ENCODE measurements at regions not wholly inside any gene's neighbourhood (a gene's known extent, or its start where the extent isn't known, plus 50 kb on each side); places are given as distances from the start of the nearest gene placed in this dataset.

DNA sequence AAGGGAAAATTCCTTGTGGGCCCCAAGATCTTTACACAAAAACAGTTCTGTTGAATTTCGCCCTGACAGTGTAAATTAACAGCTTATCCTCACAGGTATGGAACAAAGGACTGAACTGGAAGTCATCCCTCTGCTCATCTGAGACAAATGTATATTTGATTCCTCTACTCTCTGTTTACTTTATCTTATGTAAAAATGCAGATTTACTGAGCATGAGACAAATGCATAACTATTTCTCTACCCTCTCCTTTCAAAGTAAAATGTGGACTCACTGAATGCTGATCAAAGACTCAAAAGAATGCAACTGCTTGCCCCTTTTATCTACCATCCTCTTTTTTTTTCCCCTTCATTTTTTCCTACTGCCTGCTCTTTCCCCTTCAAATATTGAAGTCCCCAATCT lies 98.6 kb upstream of the CRBN start:
- Mint-ChIP-seq H3K36me3 (ENCODE audit: unreplicated experiment) (no peaks in the 10 kb centered on the region), H3K9me3 (ENCODE audit: unreplicated experiment) (peaks cover 30% of the 10 kb centered on the region), H3K4me3 (ENCODE audit: unreplicated experiment) (no peak overlapping the region), H3K27me3 (ENCODE audit: unreplicated experiment) (no peaks in the 10 kb centered on the region), H3K27ac (ENCODE audit: unreplicated experiment) (no peak overlapping the region), H3K4me1 (ENCODE audit: unreplicated experiment) (no peaks in the 10 kb centered on the region)
- TF ChIP-seq, protein P1, sequence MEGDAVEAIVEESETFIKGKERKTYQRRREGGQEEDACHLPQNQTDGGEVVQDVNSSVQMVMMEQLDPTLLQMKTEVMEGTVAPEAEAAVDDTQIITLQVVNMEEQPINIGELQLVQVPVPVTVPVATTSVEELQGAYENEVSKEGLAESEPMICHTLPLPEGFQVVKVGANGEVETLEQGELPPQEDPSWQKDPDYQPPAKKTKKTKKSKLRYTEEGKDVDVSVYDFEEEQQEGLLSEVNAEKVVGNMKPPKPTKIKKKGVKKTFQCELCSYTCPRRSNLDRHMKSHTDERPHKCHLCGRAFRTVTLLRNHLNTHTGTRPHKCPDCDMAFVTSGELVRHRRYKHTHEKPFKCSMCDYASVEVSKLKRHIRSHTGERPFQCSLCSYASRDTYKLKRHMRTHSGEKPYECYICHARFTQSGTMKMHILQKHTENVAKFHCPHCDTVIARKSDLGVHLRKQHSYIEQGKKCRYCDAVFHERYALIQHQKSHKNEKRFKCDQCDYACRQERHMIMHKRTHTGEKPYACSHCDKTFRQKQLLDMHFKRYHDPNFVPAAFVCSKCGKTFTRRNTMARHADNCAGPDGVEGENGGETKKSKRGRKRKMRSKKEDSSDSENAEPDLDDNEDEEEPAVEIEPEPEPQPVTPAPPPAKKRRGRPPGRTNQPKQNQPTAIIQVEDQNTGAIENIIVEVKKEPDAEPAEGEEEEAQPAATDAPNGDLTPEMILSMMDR (IDR thresholded peaks at IDR 0.05), result no peak
- DNase-seq (ENCODE audit: extremely low spot score, unreplicated experiment), result no peak

DNA sequence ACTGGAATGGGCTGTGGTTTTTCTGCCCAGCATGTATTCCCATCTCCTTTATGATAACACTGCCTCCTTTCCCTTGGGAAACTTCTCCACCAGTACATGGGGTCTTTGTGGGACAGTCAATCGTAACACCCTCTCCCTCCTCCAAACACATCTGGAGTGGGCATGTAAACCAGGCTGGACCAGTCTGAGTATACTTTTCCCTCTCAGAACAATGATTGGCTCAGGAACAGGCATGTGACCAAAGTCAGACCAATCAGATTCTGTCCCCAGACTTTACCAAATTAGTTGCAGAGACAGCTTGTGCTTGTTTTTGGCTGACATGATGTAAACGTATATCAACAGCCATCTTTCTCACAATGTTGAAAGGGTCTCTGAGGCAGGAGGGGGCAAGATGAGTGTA lies 97.1 kb upstream of the CRBN start:
- Mint-ChIP-seq H3K4me1 (ENCODE audit: unreplicated experiment) (no peaks in the 10 kb centered on the region), H3K27me3 (ENCODE audit: unreplicated experiment) (no peaks in the 10 kb centered on the region), H3K36me3 (ENCODE audit: unreplicated experiment) (no peaks in the 10 kb centered on the region), H3K9me3 (ENCODE audit: unreplicated experiment) (peaks cover 30% of the 10 kb centered on the region), H3K4me3 (ENCODE audit: unreplicated experiment) (no peak overlapping the region), H3K27ac (ENCODE audit: unreplicated experiment) (no peak overlapping the region)
- TF ChIP-seq, protein P1 (IDR thresholded peaks at IDR 0.05), result no peak
- no peak for DNase-seq (ENCODE audit: extremely low spot score, unreplicated experiment)

DNA sequence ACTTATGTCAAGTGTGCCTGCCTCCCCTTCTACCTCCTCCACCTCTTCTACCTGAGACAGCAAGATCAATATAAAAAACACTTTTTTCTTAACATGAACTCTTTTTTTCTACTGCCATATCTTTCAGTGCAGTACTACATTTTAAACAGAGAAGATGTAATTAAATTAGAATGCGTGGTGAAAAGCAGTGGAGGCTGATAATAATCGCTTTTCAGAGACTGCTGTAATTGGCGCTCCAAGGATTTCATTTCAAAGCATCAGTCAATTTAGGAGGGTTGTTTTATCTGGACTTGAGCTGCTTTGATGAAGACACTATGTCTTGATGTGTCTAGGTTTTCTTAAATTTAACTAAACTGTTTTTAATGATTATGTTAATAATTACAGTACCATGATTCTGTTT lies 85.3 kb upstream of the CRBN start:
- Mint-ChIP-seq H3K36me3 (ENCODE audit: unreplicated experiment) (no peaks in the 10 kb centered on the region), H3K4me1 (ENCODE audit: unreplicated experiment) (no peaks in the 10 kb centered on the region), H3K27ac (ENCODE audit: unreplicated experiment) (no peak overlapping the region), H3K27me3 (ENCODE audit: unreplicated experiment) (no peaks in the 10 kb centered on the region), H3K9me3 (ENCODE audit: unreplicated experiment) (peaks cover 16% of the 10 kb centered on the region), H3K4me3 (ENCODE audit: unreplicated experiment) (no peak overlapping the region)
- TF ChIP-seq, protein P1 (IDR thresholded peaks at IDR 0.05), result no peak
- no peak for DNase-seq (ENCODE audit: extremely low spot score, unreplicated experiment)

DNA sequence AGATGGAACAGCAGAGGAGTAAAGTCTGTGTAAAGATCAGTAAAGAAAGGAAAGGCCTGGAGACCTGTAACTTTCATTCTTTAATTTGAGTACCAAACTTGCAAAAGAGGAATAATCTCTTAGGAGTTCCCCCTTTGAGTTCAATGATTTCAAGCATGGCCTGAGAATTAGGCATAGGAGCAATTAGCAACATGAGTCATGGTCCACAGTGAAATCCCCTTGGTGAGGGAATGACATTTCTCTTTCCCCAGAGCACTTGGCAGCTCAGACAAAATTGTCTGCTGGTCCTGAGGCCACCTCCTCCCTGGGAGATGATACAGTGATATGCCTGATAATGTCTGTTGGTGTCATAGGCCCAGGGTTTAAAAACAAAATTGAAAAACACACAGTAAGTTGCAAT lies 81.4 kb upstream of the CRBN start:
- DNase-seq (ENCODE audit: extremely low spot score, unreplicated experiment), result no peak
- TF ChIP-seq, protein P1 (IDR thresholded peaks at IDR 0.05), result no peak

DNA sequence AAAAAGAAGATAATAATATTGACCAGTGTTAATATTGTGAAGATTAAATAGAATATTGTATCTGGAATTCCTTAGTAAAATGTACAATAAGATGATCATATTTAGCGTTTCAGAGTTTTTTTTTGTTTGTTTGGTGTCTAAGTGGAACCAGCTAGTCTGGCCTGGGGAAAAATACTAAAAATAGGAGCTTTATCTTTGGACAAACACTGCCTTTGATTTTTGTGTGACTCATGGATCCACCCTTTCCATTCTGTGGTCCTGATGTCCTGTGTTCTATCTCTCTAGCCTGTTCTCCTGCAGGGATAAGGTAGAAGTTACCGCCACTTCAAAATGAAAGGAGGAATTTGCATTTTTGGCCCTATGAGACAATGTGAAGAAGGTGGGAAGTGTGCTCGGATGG lies 79.7 kb upstream of the CRBN start:
- Mint-ChIP-seq H3K36me3 (ENCODE audit: unreplicated experiment) (no peaks in the 10 kb centered on the region), H3K27ac (ENCODE audit: unreplicated experiment) (no peak overlapping the region)

More for the DNA sequence above, 81.4 kb upstream of the CRBN start:
- Mint-ChIP-seq H3K4me1 (ENCODE audit: unreplicated experiment) (no peaks in the 10 kb centered on the region), H3K4me3 (ENCODE audit: unreplicated experiment) (no peak overlapping the region), H3K36me3 (ENCODE audit: unreplicated experiment) (no peaks in the 10 kb centered on the region), H3K9me3 (ENCODE audit: unreplicated experiment) (peaks cover 8% of the 10 kb centered on the region), H3K27me3 (ENCODE audit: unreplicated experiment) (no peaks in the 10 kb centered on the region), H3K27ac (ENCODE audit: unreplicated experiment) (no peak overlapping the region)

More for the DNA sequence above, 79.7 kb upstream of the CRBN start:
- Mint-ChIP-seq H3K27me3 (ENCODE audit: unreplicated experiment) (no peaks in the 10 kb centered on the region), H3K9me3 (ENCODE audit: unreplicated experiment) (peaks cover 8% of the 10 kb centered on the region), H3K4me1 (ENCODE audit: unreplicated experiment) (no peaks in the 10 kb centered on the region), H3K4me3 (ENCODE audit: unreplicated experiment) (no peak overlapping the region)
- TF ChIP-seq, protein P1 (IDR thresholded peaks at IDR 0.05), result no peak
- DNase-seq (ENCODE audit: extremely low spot score, unreplicated experiment), result no peak
